HG02973 (cell line): ENCODE measurements at regions not wholly inside any gene's neighbourhood (a gene's known extent, or its start where the extent isn't known, plus 50 kb on each side); places are given as distances from the start of the nearest gene placed in this dataset.
"Not testable (repeated sequence)": the region's sequence is repeated elsewhere in the genome, so short reads cannot be mapped to it uniquely, and the experiment has no call there.

Experiments used
- ATAC-seq: cut with Tn5 transposase; IDR thresholded peaks from one replicate; pipeline ENCODE4 v1.9.1; 2021; ENCODE audit warnings: moderate library complexity; ENCODE audit not compliant: unreplicated experiment

- no peak for ATAC-seq
Measured at GRCh38 chr2:18993756-18994338, 364.6 kb downstream of the OSR1 start.

DNA sequence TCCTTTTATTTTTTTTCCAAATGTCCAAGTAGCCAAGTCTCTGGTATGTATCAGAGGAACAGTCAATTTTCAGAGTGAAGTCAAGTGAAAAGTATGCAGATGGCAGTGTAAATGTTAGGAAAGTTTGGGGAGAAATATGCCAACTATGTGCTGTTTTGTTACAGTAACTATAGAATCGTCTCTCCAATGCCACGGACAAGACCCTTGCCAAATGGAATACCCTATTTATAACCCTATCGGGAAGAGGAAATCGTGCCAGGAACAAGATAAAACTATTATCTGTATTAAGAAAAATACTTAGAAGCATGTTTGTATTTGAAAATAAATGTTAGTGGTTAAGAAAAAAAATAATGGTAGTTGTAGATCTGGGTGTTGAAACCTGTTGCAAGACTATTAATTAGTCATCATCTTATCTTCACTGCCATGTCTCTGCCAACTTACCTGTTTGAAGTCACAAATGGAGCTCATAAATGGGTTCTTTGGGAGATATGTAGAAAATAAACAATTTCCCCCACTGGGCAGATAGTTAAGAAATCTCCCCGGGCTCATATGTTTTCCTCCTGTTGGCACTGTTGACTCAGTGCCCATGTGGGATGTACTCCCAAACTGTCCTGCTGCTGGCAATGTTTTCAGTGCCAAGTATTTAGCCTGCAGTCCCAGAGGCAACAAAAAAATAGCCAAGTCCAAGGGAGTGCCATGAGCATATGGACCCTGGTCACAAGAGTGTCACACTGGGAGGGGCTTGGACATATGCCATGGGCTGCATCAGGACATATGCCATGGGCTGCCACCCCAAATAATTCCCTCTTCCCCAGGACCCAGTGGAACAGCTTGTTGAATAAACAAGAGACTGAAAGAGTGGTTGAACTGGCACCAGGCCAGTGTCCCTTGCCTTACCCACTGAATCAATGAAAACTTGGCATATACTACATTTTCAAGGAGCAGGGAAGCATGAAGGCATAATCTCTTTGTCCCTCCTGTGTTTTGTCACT, 366.9 kb downstream of the OSR1 start:
- no peak for ATAC-seq

GRCh38 chr2:18988631-18989232, 369.7 kb downstream of the OSR1 start:
- no peak for ATAC-seq

DNA sequence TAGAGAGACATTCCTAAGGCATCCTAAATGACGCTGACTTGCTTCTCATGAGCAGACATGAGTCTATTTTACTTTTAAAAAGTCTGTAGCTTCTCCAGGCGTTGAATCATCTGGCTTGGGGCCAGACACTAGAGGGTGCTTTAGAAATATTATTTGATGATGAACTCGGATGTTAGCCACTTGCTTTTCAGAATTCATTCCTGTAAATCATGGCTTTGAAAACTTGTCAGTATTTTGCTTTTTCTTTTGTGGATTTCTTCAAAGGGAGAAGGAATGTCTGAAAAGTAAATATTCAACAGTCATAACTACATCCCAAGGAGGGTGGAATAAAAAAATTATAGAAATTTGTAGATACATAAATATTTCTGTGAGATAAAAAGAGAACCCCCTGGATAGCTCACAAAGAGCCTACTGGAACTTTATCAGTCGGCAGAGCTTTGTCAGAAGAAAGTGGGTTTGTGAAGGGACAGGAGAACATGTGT, 370.8 kb downstream of the OSR1 start:
- no peak for ATAC-seq

GRCh38 chr2:18987016-18987415, 371.4 kb downstream of the OSR1 start:
- ATAC-seq: no peak

DNA sequence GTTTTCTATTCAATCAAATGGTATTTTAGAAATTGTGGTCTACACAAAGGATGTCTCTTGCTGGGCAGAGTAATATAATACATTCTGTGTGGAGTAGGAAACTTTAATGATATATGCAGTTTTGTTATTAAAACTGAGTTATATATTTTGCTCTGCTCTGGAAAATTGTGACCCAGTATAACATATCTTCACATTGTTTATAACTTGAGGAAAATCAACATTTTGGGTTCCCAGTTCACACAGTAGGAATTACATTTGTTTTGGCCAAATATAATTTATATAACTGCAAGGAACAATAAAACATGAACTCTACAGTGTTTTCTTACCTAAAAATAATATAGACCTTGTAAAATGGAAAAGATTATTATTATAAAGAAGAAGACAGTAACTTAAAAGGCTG, 372.4 kb downstream of the OSR1 start:
- no peak for ATAC-seq

DNA sequence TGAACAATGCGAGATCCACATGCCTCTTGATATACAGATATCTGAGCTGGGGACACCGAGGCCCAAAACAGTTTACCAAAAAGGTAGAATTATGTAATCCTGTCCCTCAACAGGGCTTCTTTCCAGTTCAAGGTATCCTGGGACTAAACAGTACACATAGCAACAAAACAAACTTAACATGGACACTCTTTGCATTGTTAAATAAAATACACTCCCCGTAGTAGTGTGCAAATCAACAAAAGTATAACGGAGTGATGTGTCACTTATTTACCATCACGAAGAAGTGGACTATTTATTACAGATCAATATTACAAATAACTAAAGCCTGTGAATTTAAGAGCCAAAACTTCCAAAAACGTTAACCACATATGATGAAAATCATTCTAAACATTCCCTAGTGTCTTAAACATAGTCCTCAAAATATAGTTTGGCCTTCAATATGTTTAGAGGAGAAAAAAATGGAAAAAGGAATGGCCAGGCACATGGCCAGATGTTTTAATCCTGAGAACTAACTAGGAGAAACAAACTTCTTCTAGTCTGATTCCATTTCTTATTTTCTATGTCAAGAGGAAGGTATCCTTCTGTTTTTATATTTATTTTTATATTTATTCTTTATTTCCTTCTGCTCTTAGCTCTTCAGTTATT, 377.5 kb downstream of the OSR1 start:
- no peak for ATAC-seq

DNA sequence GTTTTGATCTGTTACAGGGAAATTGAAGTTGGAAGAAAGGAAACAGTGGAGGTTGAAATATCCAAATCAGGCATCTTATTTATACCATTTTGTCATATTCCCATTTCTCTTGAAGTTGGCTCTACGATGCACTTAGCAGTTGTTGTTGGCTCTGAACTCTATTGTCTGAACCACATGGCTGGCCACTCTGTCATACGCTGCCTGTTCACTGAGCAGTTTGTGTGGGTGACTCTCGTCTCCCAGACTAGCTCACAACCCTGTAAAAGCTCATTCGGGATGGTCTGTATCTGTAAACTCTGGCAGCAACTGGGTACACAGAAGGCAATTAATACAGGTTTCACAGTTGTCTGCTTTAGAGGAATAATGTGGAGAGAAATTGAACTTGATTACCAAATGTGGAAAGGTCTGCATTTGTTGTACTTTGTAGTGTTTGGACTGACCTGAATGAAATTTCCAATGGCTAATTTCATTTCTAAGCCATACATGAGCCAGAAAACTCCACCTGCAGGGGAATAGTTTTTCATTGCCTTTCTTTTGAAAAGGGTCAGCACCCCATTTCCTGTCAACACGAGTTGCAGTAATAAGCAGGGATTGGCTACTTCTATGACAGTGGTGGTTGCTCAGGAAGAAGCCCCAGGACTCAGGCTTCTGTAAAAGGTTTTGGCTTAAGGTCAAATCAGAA, 378.2 kb downstream of the OSR1 start:
- no peak for ATAC-seq

GRCh38 chr2:18977409-18977808, 381.0 kb downstream of the OSR1 start:
- ATAC-seq: no peak

DNA sequence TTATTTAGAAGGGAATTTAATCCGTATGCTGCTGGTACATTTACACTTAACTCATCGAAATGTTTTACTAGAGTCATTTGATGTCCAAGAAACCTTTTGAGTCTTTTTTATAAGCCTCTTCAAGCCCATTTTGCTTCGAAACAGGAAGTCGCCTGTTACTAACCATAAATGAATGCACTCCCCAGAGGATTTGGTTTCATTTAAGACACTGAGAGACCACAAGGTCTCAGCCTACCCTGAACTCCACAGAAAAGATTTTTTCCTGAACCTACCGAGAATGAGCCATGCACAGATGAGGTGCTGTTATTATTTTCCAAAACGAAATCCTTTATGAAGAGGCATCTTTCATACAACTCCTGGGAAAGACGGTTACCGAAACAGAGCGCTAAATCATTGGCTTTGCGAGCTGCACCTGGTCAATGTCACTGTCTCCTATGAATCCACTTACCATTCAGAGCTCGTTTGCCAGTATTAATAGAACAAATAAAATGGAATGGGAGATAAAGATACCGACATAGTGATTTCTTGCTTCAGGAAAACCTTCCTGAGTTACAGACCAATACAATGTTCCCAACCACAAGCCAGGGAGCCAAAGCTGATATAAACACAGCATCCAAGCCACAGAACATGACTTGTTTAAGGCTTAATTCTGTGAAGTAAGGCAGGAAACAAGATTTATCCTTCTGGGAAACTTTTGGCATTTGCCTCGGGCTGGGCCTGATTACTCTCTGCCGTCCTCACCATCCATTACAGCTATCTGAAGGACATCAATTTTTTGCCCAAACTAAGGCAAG, 382.1 kb downstream of the OSR1 start:
- ATAC-seq: no peak

DNA sequence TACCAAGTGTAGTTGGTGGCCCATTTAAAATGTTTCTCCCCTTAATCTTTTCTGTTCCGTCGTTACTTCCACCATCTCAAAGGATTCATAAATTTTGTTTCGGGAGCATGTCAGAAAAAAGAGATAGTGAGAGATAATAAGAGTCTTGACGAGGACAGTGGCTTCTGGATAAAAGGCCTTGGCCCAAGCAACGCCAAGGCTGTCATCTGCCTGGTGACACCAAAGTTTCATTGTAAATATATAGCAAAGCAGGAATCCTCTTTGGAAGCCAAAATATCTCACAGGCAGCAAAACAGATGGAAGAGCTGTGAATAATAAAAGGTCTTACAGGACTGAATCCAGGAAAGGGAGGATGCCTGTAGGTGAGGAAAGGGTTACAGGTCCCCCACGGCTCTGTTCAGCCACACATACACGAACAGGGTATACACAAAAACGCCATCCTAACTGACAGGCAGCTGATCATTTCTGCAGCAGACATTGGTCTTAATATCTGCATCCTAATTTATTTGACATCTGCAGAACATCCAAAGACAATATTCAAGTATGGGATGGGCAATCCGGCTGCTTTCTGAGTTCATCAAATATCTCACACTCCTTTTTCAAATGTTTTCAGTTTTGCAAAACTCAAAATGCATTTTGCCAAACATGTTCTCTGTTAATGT, 382.8 kb downstream of the OSR1 start:
- no peak for ATAC-seq

DNA sequence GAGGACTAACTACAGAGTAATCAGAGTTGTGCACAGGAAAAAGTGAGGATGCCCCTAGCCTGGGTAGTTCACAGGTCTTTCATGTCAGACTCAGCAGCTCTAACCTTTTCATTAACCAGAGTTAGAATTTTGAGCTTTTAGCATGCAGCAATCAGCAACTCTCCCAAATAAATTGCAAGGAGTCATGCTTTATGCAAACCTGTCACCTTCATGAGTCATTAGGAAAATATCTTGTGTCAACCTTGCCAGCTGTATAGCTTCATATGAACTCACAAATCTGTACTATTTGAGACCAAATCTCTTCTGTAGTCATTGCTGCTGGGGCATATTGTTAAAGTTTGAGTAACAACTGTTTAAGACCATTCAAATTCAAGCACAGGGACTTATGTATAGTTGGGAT, 382.3 kb upstream of the NT5C1B start:
- ATAC-seq: no peak

GRCh38 chr2:18971069-18971378, 381.7 kb upstream of the NT5C1B start:
- no peak for ATAC-seq

DNA sequence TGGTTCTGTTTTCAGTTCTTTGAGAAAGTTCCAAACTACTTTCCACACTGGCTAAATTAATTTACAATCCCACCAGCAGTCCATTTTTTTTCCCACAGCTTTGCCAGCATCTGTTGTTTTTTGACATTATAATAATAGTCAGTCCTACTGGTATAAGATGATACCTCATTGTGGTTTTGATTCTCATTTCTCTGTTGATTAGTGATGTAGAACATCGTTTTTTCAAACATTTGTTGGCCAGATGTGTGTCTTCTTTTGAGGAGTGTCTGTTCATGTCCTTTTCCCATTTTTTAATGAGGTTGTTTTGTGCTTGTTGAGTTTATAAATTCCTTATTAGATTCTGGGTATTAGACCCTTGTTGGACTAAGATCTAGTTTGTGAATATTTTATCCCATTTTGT, 376.8 kb upstream of the NT5C1B start:
- ATAC-seq: no peak

DNA sequence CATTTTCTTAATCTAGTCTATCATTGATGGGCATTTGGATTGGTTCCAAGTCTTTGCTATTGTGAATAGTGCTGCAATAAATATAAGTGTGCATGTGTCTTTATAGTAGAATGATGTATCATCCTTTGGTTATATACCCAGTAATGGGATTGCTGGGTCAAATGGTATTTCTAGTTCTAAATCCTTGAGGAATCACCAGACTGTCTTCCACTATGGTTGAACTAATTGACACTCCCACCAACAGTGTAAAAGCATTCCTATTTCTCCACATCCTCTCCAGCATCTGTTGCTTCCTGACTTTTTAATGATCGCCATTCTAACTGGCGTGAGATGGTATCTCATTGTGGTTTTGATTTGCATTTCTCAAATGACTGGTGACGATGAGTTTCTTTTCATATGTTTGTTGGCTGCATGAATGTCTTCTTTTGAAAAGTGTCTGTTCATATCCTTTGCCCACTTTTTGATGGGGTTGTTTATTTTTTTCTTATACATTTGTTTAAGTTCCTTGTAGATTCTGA, 374.4 kb upstream of the NT5C1B start:
- not testable (repeated sequence) for ATAC-seq

DNA sequence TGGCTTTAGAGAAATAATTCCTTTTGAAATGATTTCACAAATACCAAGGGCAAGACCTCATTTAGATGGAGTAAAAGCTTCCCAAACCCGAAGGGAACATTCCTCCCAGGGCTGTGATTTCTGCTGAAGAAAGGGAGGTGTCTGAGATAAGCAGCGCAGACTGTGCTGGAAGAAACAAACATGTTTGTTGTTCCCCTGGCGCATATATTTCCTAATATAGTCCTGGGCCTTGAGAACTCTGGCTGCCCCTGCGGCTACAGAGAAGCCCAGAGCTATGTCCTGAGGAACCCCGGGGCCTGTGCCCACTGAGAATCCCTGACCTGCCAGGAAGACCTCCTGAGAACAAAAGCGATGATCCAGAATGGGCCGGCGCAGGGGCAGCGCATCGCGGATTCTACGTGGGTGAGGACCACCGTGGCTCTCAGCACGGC, 372.6 kb upstream of the NT5C1B start:
- no peak for ATAC-seq

GRCh38 chr2:18959952-18960717, 370.8 kb upstream of the NT5C1B start:
- no peak for ATAC-seq

DNA sequence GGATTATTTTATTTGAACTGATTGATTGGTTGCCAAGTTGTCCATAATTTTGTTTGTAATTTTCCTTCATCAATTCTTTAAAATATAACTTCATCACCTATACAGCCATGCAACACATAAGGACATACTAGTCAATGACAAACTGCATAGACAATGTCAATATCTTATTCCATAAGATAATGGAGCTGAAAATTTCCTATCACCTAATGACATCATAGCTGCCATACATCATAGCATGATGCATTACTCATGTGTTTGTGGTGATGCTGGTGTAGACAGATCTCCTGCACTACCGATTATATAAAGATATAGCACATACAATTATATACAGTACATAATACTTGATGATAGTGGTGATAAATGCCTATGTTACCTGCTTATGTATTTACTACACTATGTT, 369.8 kb upstream of the NT5C1B start:
- ATAC-seq: no peak

- ATAC-seq: no peak
Measured at GRCh38 chr2:18957909-18958308, 368.5 kb upstream of the NT5C1B start.
